ENCODE measurements at regions not wholly inside any gene's neighbourhood (a gene's known extent, or its start where the extent isn't known, plus 50 kb on each side); places are given as distances from the start of the nearest gene placed in this dataset.

- no peak overlapping the region for H3K27ac ChIP-seq (replicated peaks)
- no peaks in the 10 kb centered on the region for H3K9me3 ChIP-seq (replicated peaks)
- DNase-seq = no peak
- no peaks in the 10 kb centered on the region for H3K4me1 ChIP-seq
- H3K4me3 ChIP-seq = no peak overlapping the region
- intact Hi-C loops (cut with micrococcal nuclease) = no loop called here
- no peaks in the 10 kb centered on the region for H3K36me3 ChIP-seq
- no peak for TF ChIP-seq CTCF (IDR thresholded peaks at IDR 0.05; ENCODE audit: borderline replicate concordance)
- no peaks in the 10 kb centered on the region for H3K27me3 ChIP-seq (ENCODE audit: low read depth)
These were observed 1035.1 kb downstream of the DTWD2 start for GRCh38 chr5:117953272-117953671.

- no peaks in the 10 kb centered on the region for H3K27me3 ChIP-seq (ENCODE audit: low read depth)
These were observed 1040.5 kb downstream of the DTWD2 start for GRCh38 chr5:117947836-117948235.

GRCh38 chr5:117947121-117947520 is 1041.2 kb downstream of the DTWD2 start:
- intact Hi-C loops (cut with micrococcal nuclease) = no loop called here
- Histone ChIP-seq H3K4me1 (no peaks in the 10 kb centered on the region), H3K27me3 (ENCODE audit: low read depth) (no peaks in the 10 kb centered on the region), H3K9me3 (replicated peaks) (no peaks in the 10 kb centered on the region), H3K27ac (replicated peaks) (no peak overlapping the region), H3K36me3 (no peaks in the 10 kb centered on the region), H3K4me3 (no peak overlapping the region)
- no peak for TF ChIP-seq CTCF (IDR thresholded peaks at IDR 0.05; ENCODE audit: borderline replicate concordance)
- no peak for DNase-seq

More at GRCh38 chr5:117947836-117948235, 1040.5 kb downstream of the DTWD2 start:
- H3K4me3 ChIP-seq = no peak overlapping the region
- TF ChIP-seq CTCF (IDR thresholded peaks at IDR 0.05; ENCODE audit: borderline replicate concordance) = no peak
- H3K4me1 ChIP-seq = no peaks in the 10 kb centered on the region
- H3K9me3 ChIP-seq (replicated peaks) = no peaks in the 10 kb centered on the region
- DNase-seq = no peak
- no peaks in the 10 kb centered on the region for H3K36me3 ChIP-seq
- no peak overlapping the region for H3K27ac ChIP-seq (replicated peaks)
- intact Hi-C loops (cut with micrococcal nuclease) = no loop called here

- no peaks in the 10 kb centered on the region for H3K4me1 ChIP-seq
- peaks cover 15% of the 10 kb centered on the region for H3K9me3 ChIP-seq (replicated peaks)
- no peak overlapping the region for H3K27ac ChIP-seq (replicated peaks)
- no peak for TF ChIP-seq CTCF (IDR thresholded peaks at IDR 0.05; ENCODE audit: borderline replicate concordance)
- H3K27me3 ChIP-seq (ENCODE audit: low read depth) = no peaks in the 10 kb centered on the region
- H3K4me3 ChIP-seq = no peak overlapping the region
- DNase-seq = no peak
- intact Hi-C loops (cut with micrococcal nuclease) = no loop called here
- no peaks in the 10 kb centered on the region for H3K36me3 ChIP-seq
These were observed 1043.1 kb downstream of the DTWD2 start for GRCh38 chr5:117945258-117945657.

- H3K4me1 ChIP-seq = no peaks in the 10 kb centered on the region
- intact Hi-C loops (cut with micrococcal nuclease) = no loop called here
- no peaks in the 10 kb centered on the region for H3K36me3 ChIP-seq
- H3K27ac ChIP-seq (replicated peaks) = peak overlapping the region; percentile 11
- no peak overlapping the region for H3K4me3 ChIP-seq
- no peaks in the 10 kb centered on the region for H3K27me3 ChIP-seq (ENCODE audit: low read depth)
- DNase-seq = peak; percentile 14
- peaks cover 23% of the 10 kb centered on the region for H3K9me3 ChIP-seq (replicated peaks)
- no peak for TF ChIP-seq CTCF (IDR thresholded peaks at IDR 0.05; ENCODE audit: borderline replicate concordance)
These were observed 1044.8 kb downstream of the DTWD2 start for GRCh38 chr5:117943541-117943940.

Data from left ventricle myocardium inferior (tissue), 1 donor.